ENCODE measurements at regions not wholly inside any gene's neighbourhood (a gene's known extent, or its start where the extent isn't known, plus 50 kb on each side); places are given as distances from the start of the nearest gene placed in this dataset.

DNA sequence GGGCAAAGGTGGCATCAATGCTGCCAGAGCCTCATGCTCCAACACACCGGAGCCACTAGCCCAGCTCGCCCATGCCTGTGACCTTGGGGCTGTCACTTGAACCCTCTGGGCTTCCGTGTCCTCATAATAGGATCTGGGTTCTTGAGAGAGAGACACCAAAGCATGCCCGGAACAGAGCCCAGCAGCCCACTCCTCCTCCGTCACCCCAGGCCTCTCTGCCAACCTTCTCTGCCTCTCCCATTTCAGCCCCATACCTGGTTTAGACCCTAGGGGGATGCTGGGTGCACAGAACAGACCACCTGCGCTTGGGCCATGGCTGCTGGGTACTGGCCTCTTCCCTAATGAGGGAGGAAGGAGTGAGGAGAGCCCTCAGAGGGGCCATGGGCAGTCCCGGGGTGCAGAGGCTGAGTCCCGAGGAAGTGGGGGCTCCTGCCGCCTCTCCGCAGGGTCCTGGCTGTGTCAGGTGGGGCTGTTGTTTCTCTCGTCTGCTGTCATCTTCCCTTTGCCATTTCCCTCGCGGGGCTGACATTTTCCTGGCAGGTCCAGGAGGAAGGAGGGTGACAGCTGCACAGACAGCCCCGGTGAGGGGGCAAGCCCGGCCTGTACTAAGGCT is 172.4 kb upstream of the RTL1 start:
- TF ChIP-seq, protein P1, sequence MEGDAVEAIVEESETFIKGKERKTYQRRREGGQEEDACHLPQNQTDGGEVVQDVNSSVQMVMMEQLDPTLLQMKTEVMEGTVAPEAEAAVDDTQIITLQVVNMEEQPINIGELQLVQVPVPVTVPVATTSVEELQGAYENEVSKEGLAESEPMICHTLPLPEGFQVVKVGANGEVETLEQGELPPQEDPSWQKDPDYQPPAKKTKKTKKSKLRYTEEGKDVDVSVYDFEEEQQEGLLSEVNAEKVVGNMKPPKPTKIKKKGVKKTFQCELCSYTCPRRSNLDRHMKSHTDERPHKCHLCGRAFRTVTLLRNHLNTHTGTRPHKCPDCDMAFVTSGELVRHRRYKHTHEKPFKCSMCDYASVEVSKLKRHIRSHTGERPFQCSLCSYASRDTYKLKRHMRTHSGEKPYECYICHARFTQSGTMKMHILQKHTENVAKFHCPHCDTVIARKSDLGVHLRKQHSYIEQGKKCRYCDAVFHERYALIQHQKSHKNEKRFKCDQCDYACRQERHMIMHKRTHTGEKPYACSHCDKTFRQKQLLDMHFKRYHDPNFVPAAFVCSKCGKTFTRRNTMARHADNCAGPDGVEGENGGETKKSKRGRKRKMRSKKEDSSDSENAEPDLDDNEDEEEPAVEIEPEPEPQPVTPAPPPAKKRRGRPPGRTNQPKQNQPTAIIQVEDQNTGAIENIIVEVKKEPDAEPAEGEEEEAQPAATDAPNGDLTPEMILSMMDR (IDR thresholded peaks at IDR 0.05) = no peak
- no peak for TF ChIP-seq POLR2A (IDR thresholded peaks at IDR 0.05)
